ENCODE measurements at regions not wholly inside any gene's neighbourhood (a gene's known extent, or its start where the extent isn't known, plus 50 kb on each side); places are given as distances from the start of the nearest gene placed in this dataset.

DNA sequence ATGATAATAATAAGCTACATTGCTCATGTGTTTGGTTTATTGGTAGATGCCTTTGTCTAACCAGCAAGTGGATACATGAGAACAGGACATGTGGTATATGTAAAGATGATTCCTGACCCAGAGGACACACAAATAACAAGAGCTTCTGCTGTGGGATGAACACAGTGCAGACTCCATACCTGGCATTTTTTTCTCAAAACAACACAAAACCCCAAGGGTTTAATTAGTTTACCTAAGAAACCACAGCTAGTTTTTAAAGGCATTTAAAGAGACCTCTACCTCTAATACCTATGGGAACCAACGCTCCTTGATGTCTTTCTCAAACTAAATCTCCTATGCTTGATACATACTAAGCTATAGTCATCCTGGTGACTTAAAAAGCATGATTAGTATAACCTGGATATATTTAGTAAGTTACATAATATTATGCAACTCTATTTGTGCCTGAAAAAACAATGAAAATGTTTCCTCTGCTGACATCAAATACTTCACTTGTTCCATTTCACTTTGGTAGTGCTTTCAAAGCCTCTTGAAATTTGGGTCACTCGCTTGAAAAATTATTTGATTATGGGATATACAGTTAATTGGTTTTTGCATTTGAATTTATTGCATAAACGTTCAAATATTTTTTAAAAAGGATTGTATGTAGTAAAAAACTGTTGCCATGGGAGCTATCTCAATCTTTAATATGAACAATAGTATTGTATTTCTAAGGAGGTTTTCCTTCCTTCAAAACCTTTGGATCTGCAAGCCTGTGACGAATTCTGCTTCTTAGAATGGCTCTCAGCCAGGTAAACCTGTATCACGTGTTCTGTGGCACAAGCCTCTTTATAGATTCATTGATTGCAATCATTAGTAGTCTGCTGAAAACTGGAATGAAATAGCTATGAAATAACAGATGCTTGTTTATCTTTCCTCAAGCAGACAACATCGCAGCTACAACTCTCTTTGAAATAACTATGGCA is 233.0 kb upstream of the KCNMB2 start:
- H3K4me3 ChIP-seq (ENCODE audit: low read depth, low read length): no peak overlapping the region
- no peak for DNase-seq (ENCODE audit: low read depth)
- TF ChIP-seq MYC (IDR thresholded peaks at IDR 0.05; ENCODE audit: low read depth, low read length): no peak
- no peak for TF ChIP-seq POLR2A (IDR thresholded peaks at IDR 0.05; ENCODE audit: extremely low read depth, insufficient read length)
- TF ChIP-seq, protein P1, sequence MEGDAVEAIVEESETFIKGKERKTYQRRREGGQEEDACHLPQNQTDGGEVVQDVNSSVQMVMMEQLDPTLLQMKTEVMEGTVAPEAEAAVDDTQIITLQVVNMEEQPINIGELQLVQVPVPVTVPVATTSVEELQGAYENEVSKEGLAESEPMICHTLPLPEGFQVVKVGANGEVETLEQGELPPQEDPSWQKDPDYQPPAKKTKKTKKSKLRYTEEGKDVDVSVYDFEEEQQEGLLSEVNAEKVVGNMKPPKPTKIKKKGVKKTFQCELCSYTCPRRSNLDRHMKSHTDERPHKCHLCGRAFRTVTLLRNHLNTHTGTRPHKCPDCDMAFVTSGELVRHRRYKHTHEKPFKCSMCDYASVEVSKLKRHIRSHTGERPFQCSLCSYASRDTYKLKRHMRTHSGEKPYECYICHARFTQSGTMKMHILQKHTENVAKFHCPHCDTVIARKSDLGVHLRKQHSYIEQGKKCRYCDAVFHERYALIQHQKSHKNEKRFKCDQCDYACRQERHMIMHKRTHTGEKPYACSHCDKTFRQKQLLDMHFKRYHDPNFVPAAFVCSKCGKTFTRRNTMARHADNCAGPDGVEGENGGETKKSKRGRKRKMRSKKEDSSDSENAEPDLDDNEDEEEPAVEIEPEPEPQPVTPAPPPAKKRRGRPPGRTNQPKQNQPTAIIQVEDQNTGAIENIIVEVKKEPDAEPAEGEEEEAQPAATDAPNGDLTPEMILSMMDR (IDR thresholded peaks at IDR 0.05; ENCODE audit: low read depth, low read length): no peak
- TF ChIP-seq, protein P2, sequence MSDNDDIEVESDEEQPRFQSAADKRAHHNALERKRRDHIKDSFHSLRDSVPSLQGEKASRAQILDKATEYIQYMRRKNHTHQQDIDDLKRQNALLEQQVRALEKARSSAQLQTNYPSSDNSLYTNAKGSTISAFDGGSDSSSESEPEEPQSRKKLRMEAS (IDR thresholded peaks at IDR 0.05; ENCODE audit: low read depth, low read length): no peak

DNA sequence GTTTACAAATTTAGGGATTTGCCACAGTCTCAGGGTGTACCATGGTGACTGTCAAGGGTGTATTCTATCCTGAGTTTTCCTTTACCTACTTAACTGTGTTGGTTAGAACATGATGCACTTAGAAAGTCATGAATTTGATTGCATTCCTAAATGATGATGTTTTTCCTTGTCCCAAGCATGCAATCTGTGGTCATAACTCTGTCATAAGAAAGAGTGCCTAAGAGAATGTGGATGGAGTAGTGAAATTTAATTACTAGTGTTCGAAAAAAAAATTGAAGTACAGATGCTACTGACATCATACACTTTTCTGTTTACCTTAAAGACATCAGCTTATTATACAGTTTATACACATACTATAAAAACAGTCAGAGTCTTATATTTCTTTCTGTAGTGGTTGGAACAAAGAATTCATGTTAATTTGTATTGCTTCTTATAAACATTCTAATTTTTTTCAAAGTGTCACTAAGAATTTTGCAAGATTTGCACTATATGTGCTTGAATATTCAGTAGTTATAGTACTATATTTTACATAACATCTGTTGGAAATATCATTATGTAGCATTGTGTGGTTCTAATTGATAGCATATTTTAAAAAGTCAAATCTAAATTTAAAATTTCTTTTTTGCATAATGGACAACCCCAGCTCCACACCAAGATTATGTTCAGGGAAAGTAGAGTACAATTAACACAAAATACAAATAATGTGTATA is 231.3 kb upstream of the KCNMB2 start:
- no peak for DNase-seq (ENCODE audit: low read depth)
- TF ChIP-seq, protein P2 (IDR thresholded peaks at IDR 0.05; ENCODE audit: low read depth, low read length): no peak
- TF ChIP-seq, protein P1 (IDR thresholded peaks at IDR 0.05; ENCODE audit: low read depth, low read length): no peak
- no peak for TF ChIP-seq MYC (IDR thresholded peaks at IDR 0.05; ENCODE audit: low read depth, low read length)
- TF ChIP-seq POLR2A (IDR thresholded peaks at IDR 0.05; ENCODE audit: extremely low read depth, insufficient read length): no peak
- no peak overlapping the region for H3K4me3 ChIP-seq (ENCODE audit: low read depth, low read length)

DNA sequence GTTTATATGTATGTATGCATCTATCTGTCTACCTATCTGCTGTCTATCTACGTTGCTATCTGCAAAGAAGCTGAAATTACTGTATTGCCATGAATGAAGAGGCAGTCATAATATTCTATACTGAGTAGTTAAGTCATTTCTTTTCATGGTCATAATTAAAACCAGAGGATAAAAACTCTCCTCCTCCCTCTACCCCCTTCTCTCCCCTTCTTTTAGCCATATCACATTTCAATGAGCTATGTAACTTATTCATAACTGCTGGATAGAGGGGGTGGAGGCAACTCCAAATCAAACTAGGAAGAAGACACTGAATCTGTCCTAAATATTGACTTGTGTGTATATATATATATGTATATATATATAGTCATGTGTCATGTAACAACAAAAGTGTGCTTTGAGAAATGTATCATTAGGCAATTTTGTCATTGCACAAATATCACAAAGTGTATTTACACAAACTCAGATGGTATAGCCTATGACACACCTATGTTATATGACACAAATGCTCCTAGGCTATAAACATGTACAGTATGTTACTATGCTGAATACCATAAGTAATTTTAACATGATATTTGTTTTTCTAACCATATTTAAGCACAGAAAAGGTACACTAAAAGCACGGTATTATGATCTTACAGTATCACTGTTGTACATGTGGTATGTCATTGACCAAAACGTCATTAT is 229.7 kb upstream of the KCNMB2 start:
- no peak for DNase-seq (ENCODE audit: low read depth)
- TF ChIP-seq, protein P1 (IDR thresholded peaks at IDR 0.05; ENCODE audit: low read depth, low read length): no peak
- TF ChIP-seq, protein P2 (IDR thresholded peaks at IDR 0.05; ENCODE audit: low read depth, low read length): no peak
- TF ChIP-seq MYC (IDR thresholded peaks at IDR 0.05; ENCODE audit: low read depth, low read length): no peak
- TF ChIP-seq POLR2A (IDR thresholded peaks at IDR 0.05; ENCODE audit: extremely low read depth, insufficient read length): no peak
- no peak overlapping the region for H3K4me3 ChIP-seq (ENCODE audit: low read depth, low read length)

DNA sequence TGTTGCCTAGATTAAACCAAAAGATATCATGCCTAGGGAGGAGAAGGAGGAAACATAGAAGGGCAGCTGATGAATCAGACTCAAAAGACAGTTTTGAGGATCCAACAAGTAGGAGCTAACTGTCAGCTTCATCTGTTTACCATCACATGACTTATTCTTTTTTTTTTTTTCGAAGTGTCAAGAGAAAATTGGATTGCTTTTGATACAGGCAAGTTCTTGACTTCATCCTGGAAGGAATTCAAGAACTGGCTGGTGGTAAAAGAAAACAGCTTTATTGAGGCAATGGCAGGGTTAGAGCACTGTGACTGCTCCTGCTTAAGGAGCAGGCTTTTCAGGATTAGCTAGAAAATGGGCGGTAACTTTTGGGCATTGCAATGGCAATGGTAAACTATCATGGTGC is 227.5 kb upstream of the KCNMB2 start:
- no peak for DNase-seq (ENCODE audit: low read depth)
- no peak overlapping the region for H3K4me3 ChIP-seq (ENCODE audit: low read depth, low read length)
- TF ChIP-seq POLR2A (IDR thresholded peaks at IDR 0.05; ENCODE audit: extremely low read depth, insufficient read length) (no peak), MYC (IDR thresholded peaks at IDR 0.05; ENCODE audit: low read depth, low read length) (no peak)
- TF ChIP-seq, protein P1 (IDR thresholded peaks at IDR 0.05; ENCODE audit: low read depth, low read length): no peak
- TF ChIP-seq, protein P2 (IDR thresholded peaks at IDR 0.05; ENCODE audit: low read depth, low read length): no peak

DNA sequence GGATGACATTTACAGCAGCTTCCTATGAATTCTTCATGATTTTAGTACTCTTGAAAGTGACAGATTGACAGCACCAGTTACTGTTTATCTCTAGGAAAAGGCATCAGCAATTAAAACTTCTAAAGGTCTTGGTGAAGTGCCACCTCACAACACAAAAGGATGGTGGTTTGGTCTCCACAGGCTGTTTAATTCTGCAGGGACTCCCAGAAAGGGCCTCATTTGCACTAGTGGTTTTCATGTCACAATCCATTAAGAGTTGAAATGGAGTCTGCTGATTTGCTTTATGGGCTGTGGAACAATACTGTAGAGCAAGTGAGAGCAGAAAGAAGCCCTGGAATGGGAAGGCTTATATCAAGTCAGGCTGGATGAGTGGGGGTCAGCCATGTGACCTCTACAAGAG is 225.3 kb upstream of the KCNMB2 start:
- TF ChIP-seq, protein P2 (IDR thresholded peaks at IDR 0.05; ENCODE audit: low read depth, low read length): no peak
- TF ChIP-seq POLR2A (IDR thresholded peaks at IDR 0.05; ENCODE audit: extremely low read depth, insufficient read length) (no peak), MYC (IDR thresholded peaks at IDR 0.05; ENCODE audit: low read depth, low read length) (no peak)
- TF ChIP-seq, protein P1 (IDR thresholded peaks at IDR 0.05; ENCODE audit: low read depth, low read length): no peak
- no peak overlapping the region for H3K4me3 ChIP-seq (ENCODE audit: low read depth, low read length)
- DNase-seq (ENCODE audit: low read depth): no peak
